Naive thymus-derived CD4-positive, alpha-beta T cell (primary cell): ENCODE measurements at regions not wholly inside any gene's neighbourhood (a gene's known extent, or its start where the extent isn't known, plus 50 kb on each side); places are given as distances from the start of the nearest gene placed in this dataset.
"Not testable (repeated sequence)": the region's sequence is repeated elsewhere in the genome, so short reads cannot be mapped to it uniquely, and the experiment has no call there.

ENCODE experiments used
- ATAC-seq: fragments of 150-1000 bp; cut with Tn5 transposase; 2 replicates; pipeline ENCODE4 v1.10.0; 2021; ENCODE audit warnings: mild to moderate bottlenecking, moderate library complexity
- CTCF ChIA-PET: fragments of 350-600 bp; sonication (Branson Sonifier 250); formaldehyde crosslinking; loops from one replicate; lab custom pipeline; 2021; ENCODE audit warnings: antibody characterized with exemption; lab: Charles Lee
- POLR2A ChIA-PET: fragments of 350-600 bp; sonication (Branson Sonifier 250); formaldehyde crosslinking; loops from one replicate; lab custom pipeline; 2021; ENCODE audit warnings: antibody characterized with exemption, inconsistent platforms; lab: Charles Lee
- DNase-seq, 9 donors: peaks; one replicate each; pipeline versions ENCODE4 v3.0.0 to v3.0.0-alpha.2; 2020 to 2022; ENCODE audit warnings: mixed read lengths in 1 of 9
- H3K27ac ChIP-seq: one replicate; pipeline ENCODE4 v1.7.0; 2013; ENCODE audit warnings: mild to moderate bottlenecking, low read depth, low read length, moderate library complexity
- H3K27me3 ChIP-seq, 2 donors: one replicate each; pipeline ENCODE4 v1.7.0; 2013; ENCODE audit warnings: low read length in 2 of 2, mild to moderate bottlenecking in 2 of 2, moderate library complexity in 2 of 2; ENCODE audit not compliant: control insufficient read depth in 2 of 2, insufficient read depth in 2 of 2
- H3K36me3 ChIP-seq, 3 experiments: 1 replicate in 2 of 3; 2 replicates in 1 of 3; pipeline ENCODE4 v1.7.0; 2013; ENCODE audit warnings: low read length in 3 of 3, mild to moderate bottlenecking in 3 of 3, moderate library complexity in 1 of 3; ENCODE audit not compliant: insufficient read depth in 3 of 3, control insufficient read depth in 2 of 3
- H3K4me1 ChIP-seq, 2 donors: one replicate each; pipeline ENCODE4 v1.7.0; 2013; ENCODE audit warnings: low read length in 2 of 2, mild to moderate bottlenecking in 2 of 2, moderate library complexity in 1 of 2; ENCODE audit not compliant: control insufficient read depth in 2 of 2, insufficient read depth in 2 of 2
- H3K4me3 ChIP-seq: 2 replicates; pipeline ENCODE4 v1.7.0; 2013; ENCODE audit warnings: mild to moderate bottlenecking, low read length
- H3K9me3 ChIP-seq, 3 experiments: 1 replicate in 2 of 3; 2 replicates in 1 of 3; pipeline ENCODE4 v1.7.0; 2013; ENCODE audit warnings: low read length in 3 of 3; ENCODE audit not compliant: control insufficient read depth in 2 of 3
- H3K27ac Mint-ChIP-seq, 9 donors: one replicate each; pipeline ENCODE4 v1.8.0; 2020 to 2022; ENCODE audit warnings: mixed read lengths in 9 of 9, mild to moderate bottlenecking in 8 of 9, moderate library complexity in 5 of 9, inconsistent platforms in 2 of 9
- H3K27me3 Mint-ChIP-seq, 5 donors: one replicate each; pipeline ENCODE4 v1.8.0; 2021 to 2022; ENCODE audit warnings: mixed read lengths in 5 of 5, mild to moderate bottlenecking in 1 of 5
- H3K36me3 Mint-ChIP-seq, 5 donors: one replicate each; pipeline ENCODE4 v1.8.0; 2020 to 2022; ENCODE audit warnings: mixed read lengths in 5 of 5, mild to moderate bottlenecking in 3 of 5, inconsistent platforms in 1 of 5
- H3K4me1 Mint-ChIP-seq, 7 donors: one replicate each; pipeline ENCODE4 v1.8.0; 2020 to 2022; ENCODE audit warnings: mixed read lengths in 7 of 7, mild to moderate bottlenecking in 3 of 7, inconsistent platforms in 1 of 7
- H3K4me3 Mint-ChIP-seq, 10 donors: one replicate each; pipeline ENCODE4 v1.8.0; 2020 to 2022; ENCODE audit warnings: mild to moderate bottlenecking in 10 of 10, mixed read lengths in 10 of 10, moderate library complexity in 6 of 10, inconsistent platforms in 2 of 10
- H3K9me3 Mint-ChIP-seq, 11 donors: one replicate each; pipeline ENCODE4 v1.8.0; 2020 to 2022; ENCODE audit warnings: mixed read lengths in 11 of 11, mild to moderate bottlenecking in 4 of 11, inconsistent platforms in 1 of 11, moderate library complexity in 1 of 11
- intact Hi-C, 2 donors: fragments of 100-400 bp; cut with micrococcal nuclease; formaldehyde crosslinking; loops; one replicate each; pipeline ENCODE4 v1.15.1; 2023

GRCh38 chr7:65572581-65572980 is 198.9 kb downstream of the ZNF92 start:
- H3K4me3 ChIP-seq, H3K4me3 Mint-ChIP-seq, H3K27me3 ChIP-seq, intact Hi-C loops, DNase-seq, H3K36me3 Mint-ChIP-seq, H3K27ac ChIP-seq, H3K9me3 ChIP-seq, ATAC-seq, H3K9me3 Mint-ChIP-seq, H3K4me1 Mint-ChIP-seq, H3K27ac Mint-ChIP-seq, POLR2A ChIA-PET, H3K27me3 Mint-ChIP-seq, H3K4me1 ChIP-seq, H3K36me3 ChIP-seq, CTCF ChIA-PET: not testable (repeated sequence)

DNA sequence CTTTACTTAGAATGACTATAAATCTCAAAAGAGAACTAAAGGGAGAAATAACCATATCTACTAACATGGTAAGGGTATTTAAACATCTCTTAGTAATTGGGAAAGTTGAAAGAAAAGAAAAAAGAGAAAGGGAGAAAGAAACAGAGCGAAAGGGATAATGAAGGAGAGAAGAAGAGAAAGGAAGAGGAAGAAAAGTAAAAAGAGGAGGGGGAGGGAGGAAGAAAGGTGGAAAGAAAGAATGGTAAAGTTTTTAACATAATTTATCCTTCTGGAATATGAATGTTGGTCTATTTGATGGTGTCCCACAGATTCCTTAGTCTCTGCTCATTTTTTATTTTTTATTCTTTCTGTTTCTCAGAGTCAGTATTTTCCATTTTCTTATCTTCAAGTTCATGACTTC is 202.7 kb downstream of the ZNF92 start:
- H3K9me3 Mint-ChIP-seq, DNase-seq, H3K27me3 Mint-ChIP-seq, H3K9me3 ChIP-seq, H3K4me1 ChIP-seq, H3K4me3 ChIP-seq, H3K4me3 Mint-ChIP-seq, H3K36me3 Mint-ChIP-seq, intact Hi-C loops, H3K27ac Mint-ChIP-seq, H3K27ac ChIP-seq, CTCF ChIA-PET, H3K36me3 ChIP-seq, ATAC-seq, POLR2A ChIA-PET, H3K27me3 ChIP-seq, H3K4me1 Mint-ChIP-seq: not testable (repeated sequence)

DNA sequence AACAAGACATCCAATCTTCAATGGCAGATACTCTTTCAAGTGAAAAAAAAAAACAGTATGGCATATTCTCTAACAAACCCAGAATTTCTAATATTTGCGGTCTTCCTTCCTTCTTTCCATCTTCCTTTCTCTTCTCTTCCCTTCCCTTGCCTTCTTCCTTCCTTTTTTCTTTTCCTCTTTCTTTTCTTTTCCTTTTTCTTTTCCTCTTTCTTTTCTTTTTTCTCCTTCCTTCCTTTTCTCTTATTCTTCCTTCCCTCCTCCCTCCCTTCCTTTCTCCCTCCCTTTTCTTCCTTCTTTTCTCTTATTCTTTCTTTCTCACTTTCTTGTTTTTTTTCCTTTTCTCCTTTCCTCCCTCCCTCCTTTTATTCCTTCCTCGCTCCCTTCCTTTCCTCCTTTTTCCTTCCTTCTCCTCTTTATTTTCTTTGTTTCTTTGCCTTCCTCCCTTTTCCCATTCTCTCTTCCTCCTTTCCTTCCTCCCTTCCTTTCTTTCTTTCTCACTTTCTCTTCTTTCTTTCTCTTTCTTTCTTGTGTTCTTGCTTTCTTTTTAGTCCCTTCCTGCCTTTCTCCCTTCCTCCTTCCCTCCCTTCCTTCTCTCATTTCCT is 209.0 kb downstream of the ZNF92 start:
- H3K36me3 Mint-ChIP-seq, H3K4me3 ChIP-seq, H3K4me3 Mint-ChIP-seq, DNase-seq, POLR2A ChIA-PET, H3K4me1 Mint-ChIP-seq, intact Hi-C loops, H3K27me3 ChIP-seq, H3K36me3 ChIP-seq, ATAC-seq, H3K27ac ChIP-seq, H3K9me3 ChIP-seq, H3K4me1 ChIP-seq, H3K27me3 Mint-ChIP-seq, H3K27ac Mint-ChIP-seq, H3K9me3 Mint-ChIP-seq, CTCF ChIA-PET: not testable (repeated sequence)

- H3K27me3 ChIP-seq, H3K4me3 Mint-ChIP-seq, H3K4me3 ChIP-seq, intact Hi-C loops, CTCF ChIA-PET, H3K36me3 Mint-ChIP-seq, DNase-seq, H3K27ac ChIP-seq, H3K36me3 ChIP-seq, H3K27ac Mint-ChIP-seq, H3K9me3 ChIP-seq, POLR2A ChIA-PET, H3K4me1 Mint-ChIP-seq, ATAC-seq, H3K4me1 ChIP-seq: not testable (repeated sequence)
- H3K27me3 Mint-ChIP-seq, result peaks cover under 1 to 66% (median 42%) of the 10 kb centered on the region in 5 donors
- H3K9me3 Mint-ChIP-seq, result peaks cover 0 to 23% (median 4%) of the 10 kb centered on the region in 11 donors
Measured at GRCh38 chr7:65602495-65602894, 228.8 kb downstream of the ZNF92 start.

DNA sequence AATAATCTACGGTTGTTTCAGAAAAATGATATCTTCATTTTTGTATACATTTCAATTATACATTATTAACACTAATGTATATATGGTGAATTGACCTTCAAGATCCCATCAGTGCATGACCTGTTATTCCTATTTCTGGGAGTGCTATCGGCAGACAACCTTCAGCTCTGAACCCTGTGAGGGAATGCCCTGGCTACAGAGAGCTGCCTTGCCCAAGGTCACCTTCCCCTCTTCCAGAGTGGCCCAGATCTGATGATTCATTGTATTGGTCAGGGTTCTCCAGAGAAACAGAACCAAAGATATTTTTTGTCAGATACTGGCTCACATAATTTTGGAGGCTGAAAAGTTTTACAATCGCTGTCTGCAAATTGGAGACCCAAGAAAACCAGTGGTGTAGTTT is 235.5 kb downstream of the ZNF92 start:
- Histone ChIP-seq H3K9me3 (no peaks in the 10 kb centered on the region), H3K36me3 (no peaks in the 10 kb centered on the region), H3K4me3 (no peak overlapping the region), H3K27me3 (no peaks in the 10 kb centered on the region), H3K4me1 (no peaks in the 10 kb centered on the region), H3K27ac (no peak overlapping the region)
- Mint-ChIP-seq H3K4me1 (no peaks in the 10 kb centered on the region), H3K9me3 (peaks cover 0 to 6% (median 0%) of the 10 kb centered on the region in 11 donors), H3K27ac (no peak overlapping the region), H3K27me3 (peaks cover 6 to 45% (median 39%) of the 10 kb centered on the region in 5 donors), H3K4me3 (no peak overlapping the region), H3K36me3 (no peaks in the 10 kb centered on the region)
- DNase-seq (no peak), ATAC-seq (no peak)
- ChIA-PET CTCF (no interaction called here), POLR2A (no interaction called here)
- intact Hi-C loops, result no loop called here

DNA sequence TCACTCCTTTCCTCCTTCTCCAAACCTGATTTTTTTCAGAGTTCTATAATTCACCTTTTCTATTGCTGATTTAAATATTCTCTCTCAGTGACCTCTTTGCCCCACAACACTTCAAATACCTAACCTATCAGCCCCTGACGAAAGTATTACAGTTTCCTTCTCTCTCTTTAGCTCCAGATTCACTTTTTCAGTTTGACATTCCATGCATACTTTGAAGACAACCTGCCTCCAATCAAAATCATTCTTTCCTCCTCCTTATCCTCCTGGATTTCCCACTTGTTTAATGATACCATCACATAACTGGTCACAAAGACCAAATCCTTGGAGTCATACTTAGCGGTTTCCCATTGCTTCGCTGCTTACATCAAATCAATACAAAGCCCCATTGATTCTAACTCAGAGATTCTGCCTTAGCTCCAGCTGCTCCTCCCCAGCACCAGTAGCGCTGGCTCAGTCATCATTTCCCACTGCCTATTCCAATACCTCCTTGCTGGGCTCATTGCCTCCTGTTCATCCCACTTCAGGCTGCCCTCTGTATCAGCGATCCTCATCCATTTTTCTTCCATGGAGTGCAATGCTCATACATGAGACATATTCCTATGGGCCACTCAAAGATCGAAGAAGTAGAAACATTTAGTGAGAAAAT is 240.1 kb downstream of the ZNF92 start:
- POLR2A ChIA-PET, H3K9me3 ChIP-seq, H3K27ac ChIP-seq, H3K4me3 Mint-ChIP-seq, H3K36me3 Mint-ChIP-seq, DNase-seq, H3K4me3 ChIP-seq, intact Hi-C loops, H3K9me3 Mint-ChIP-seq, H3K4me1 ChIP-seq, H3K4me1 Mint-ChIP-seq, H3K36me3 ChIP-seq, H3K27me3 ChIP-seq, CTCF ChIA-PET, ATAC-seq, H3K27ac Mint-ChIP-seq: not testable (repeated sequence)
- H3K27me3 Mint-ChIP-seq, result peaks cover 13 to 55% (median 48%) of the 10 kb centered on the region in 5 donors

GRCh38 chr7:65616111-65616510 is 242.5 kb downstream of the ZNF92 start:
- H3K27me3 ChIP-seq, intact Hi-C loops, H3K4me1 ChIP-seq, H3K4me3 Mint-ChIP-seq, CTCF ChIA-PET, H3K36me3 Mint-ChIP-seq, H3K9me3 Mint-ChIP-seq, DNase-seq, POLR2A ChIA-PET, H3K4me3 ChIP-seq, H3K9me3 ChIP-seq, H3K27ac ChIP-seq, ATAC-seq, H3K36me3 ChIP-seq, H3K4me1 Mint-ChIP-seq, H3K27ac Mint-ChIP-seq: not testable (repeated sequence)
- H3K27me3 Mint-ChIP-seq, result peaks cover 13 to 47% (median 38%) of the 10 kb centered on the region in 5 donors
